DMS 273 treated with DMSO at 0.1 percent for 48 hours (cell line): ENCODE measurements at regions not wholly inside any gene's neighbourhood (a gene's known extent, or its start where the extent isn't known, plus 50 kb on each side); places are given as distances from the start of the nearest gene placed in this dataset.

ENCODE experiments used
- DNase-seq: peaks from one replicate; lab custom pipeline; 2025; lab: John Stamatoyannopoulos, UW

GRCh38 chr2:145090841-145091761, 571.2 kb upstream of the ZEB2 start:
- DNase-seq, result no peak

- no peak for DNase-seq
Observed at GRCh38 chr2:145088756-145089155, 568.8 kb upstream of the ZEB2 start.

- DNase-seq, result no peak
Observed at GRCh38 chr2:145086910-145087309, 567.0 kb upstream of the ZEB2 start.

GRCh38 chr2:145085612-145086011, 565.7 kb upstream of the ZEB2 start:
- no peak for DNase-seq

DNA sequence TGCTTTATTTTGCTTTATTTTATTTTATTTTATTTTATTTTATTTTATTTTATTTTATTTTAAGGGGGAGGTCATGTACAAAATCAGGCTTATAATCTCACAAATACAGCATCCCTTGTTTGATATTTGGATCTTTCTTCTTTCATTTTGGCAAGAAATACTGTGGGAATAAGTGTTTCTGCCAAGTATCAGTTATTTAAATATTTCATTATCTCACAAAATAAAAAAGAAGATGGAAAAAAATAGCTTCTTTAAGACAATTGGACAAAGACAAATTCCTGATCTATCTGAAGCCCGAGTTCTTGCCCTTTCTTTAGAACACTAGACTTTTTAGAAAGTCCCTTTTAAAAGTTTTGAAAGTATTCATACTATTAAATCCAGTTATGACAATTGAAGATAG, 560.5 kb upstream of the ZEB2 start:
- no peak for DNase-seq

DNA sequence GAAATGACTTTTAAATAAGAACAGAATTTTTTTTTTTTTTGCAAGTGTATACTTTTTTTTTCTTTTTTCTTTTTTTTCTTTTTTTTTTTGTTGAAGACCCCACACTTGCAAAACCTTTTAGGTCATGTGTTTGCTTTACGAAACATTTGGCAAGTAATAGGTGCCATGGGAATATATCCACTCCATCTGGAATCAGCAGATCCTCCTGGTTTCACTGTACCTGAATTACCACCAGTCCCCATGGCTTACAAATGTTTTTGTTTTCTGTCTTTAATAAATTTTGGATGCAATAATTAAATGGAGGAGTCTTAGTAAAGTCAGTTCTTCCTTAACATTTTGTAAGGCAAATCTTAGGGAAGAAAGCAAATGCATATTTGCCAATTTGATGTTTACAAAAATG, 559.7 kb upstream of the ZEB2 start:
- DNase-seq, result peak; percentile 55

DNA sequence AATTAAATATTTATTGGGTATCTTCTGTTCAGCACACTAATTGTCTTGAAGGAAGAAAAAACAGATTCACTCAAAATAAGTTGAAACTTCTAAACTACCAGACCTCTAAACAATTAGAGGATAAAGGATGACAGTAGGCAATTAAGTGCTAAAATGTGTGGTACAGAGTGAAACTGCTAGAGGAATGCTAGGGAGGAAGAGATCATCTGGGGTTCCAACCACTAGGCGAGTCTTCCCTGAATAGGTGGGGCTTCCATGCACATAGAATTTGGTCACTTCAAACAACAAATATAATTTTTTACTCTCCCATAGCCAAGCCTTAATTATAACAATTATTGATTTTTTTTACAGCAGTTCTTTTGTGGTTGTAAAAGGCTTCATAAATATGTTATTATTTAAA, 559.0 kb upstream of the ZEB2 start:
- DNase-seq, result no peak

GRCh38 chr2:145076085-145076484, 556.2 kb upstream of the ZEB2 start:
- DNase-seq, result peak; percentile 27

GRCh38 chr2:145075454-145076062, 555.6 kb upstream of the ZEB2 start:
- no peak for DNase-seq

DNA sequence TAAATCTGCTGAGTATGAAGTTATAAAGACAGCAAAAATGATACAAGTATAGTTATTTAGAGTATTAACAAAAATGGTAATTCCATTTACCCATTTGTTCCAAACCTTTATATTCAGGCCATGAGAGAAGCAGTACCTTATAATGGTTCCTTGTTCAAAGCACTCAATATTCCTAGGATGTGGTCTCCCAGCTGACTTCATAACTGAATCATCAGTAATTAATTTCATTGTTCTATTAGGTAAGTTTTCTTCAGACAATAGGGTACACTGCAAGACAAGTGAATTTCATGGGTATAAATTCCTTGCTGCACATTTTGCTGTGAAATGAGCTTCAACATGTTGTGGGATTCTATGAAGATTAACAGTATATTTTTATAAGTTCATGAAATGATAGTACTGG, 550.8 kb upstream of the ZEB2 start:
- no peak for DNase-seq

GRCh38 chr2:145068509-145068908, 548.6 kb upstream of the ZEB2 start:
- DNase-seq, result no peak

DNA sequence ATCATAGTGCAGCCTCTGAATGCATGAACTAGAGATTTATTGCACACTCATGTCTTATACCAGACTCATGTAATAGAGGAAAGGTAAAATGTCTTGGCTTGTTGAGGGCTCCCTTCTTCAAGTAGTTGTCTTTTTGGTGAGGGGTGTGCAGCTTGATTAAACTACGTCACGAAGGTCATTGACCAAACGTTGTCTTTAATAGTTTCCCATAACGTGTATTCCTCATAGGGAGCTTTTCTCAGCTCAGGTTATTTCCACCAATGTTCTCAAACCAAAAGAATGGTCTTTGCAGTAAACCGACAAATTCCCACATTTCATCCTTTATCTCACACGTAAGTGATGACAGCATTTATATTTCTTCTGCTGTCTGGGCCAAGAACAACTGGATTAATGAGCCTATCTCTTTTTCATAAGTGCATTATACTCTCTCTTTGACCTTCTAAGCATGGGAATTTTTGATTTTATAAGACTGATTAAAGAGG, 547.7 kb upstream of the ZEB2 start:
- DNase-seq, result no peak

GRCh38 chr2:145066856-145067548, 547.1 kb upstream of the ZEB2 start:
- DNase-seq, result no peak

DNA sequence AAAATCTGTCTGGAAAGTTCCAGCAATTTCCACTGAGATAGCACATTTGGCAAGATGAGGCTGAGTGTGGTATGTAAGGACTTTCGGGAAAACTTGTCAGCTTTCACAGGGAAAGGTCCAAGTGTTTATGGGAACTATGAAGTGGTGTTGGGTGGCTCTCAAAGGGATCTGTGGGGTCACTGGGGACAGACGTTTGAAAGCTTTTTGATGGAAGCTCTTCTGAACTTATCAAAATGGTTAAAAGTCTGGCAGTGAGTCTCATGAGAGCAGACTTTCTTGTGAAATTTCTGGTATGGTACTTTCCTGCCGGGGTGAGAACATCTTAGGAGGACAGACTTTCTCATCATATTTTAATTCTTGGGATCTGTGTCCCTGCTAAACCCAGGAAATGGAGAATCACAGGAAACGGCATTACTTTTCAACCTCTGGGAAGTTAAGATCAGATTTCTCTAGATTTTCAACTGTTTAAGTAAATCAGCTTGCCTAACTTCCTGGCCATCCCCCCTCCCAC, 546.3 kb upstream of the ZEB2 start:
- no peak for DNase-seq

- no peak for DNase-seq
Observed at GRCh38 chr2:145065342-145065741, 545.4 kb upstream of the ZEB2 start.

GRCh38 chr2:145064511-145064910, 544.6 kb upstream of the ZEB2 start:
- DNase-seq, result no peak

DNA sequence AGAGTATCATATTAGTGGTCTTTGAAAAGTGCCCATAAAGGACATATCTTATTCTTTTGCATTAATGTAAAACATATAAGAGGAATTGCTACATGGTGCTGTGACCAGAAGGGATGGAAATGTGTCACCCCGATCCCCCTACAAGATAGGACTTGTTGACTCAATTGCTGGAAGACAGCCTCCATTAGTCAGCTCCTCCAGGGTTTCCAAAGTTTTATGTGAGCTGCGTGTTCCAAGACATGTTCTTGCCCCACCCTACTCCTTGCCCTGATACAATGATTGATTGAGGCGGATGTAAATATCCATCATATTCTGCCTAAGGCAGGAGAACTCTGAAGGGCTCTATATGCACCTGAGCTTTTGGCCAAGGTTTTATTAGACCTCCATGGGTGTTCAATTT, 541.0 kb upstream of the ZEB2 start:
- DNase-seq, result no peak

GRCh38 chr2:145059914-145060313, 540.0 kb upstream of the ZEB2 start:
- no peak for DNase-seq

DNA sequence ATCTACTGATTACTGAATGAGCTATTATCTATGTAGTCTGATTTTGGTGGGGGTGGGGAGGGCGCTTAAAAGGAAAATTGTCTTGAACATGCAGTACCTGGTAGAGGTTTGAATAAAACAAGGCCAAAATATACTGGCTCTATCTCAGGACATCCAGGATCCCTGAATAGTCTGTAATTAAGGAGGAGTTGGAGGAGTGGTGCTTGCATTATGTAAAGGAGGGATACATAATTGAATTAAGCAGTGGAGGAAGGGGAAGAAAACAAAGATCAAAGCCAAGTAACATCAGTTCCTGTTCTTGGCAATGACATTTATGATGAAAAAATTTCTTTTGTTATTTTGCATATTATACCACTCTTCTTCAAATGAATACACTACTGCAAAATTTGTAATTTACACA, 539.4 kb upstream of the ZEB2 start:
- no peak for DNase-seq

DNA sequence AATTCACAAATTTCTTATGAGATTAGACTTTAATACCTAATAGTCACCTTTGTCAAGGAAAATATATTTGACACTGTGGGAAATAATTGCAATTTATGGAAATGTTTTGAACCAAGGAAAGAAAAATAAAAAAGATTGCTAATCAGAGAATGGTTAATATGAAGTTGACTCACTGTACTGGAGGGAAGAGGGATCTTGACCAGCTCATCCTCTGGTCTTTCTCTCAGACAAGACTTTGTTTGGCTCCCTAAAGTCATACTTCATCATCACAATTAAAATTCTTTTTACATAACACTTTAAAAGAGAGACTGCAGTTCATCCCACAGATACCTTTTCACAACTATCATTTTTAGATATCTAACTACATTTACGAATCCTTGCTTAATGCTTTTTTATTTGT, 538.5 kb upstream of the ZEB2 start:
- DNase-seq, result no peak

- no peak for DNase-seq
Observed at GRCh38 chr2:145055651-145056050, 535.7 kb upstream of the ZEB2 start.

- no peak for DNase-seq
Observed at GRCh38 chr2:145050134-145050533, 530.2 kb upstream of the ZEB2 start.

- DNase-seq, result no peak
Observed at GRCh38 chr2:145049475-145049874, 529.6 kb upstream of the ZEB2 start.
